Activated naive CD4-positive, alpha-beta T cell treated with anti-CD3 and anti-CD28 coated beads, Interleukin-2, amount 50 U/mL, for 24 hours (primary cell): ENCODE measurements at regions not wholly inside any gene's neighbourhood (a gene's known extent, or its start where the extent isn't known, plus 50 kb on each side); places are given as distances from the start of the nearest gene placed in this dataset.
"Not testable (repeated sequence)": the region's sequence is repeated elsewhere in the genome, so short reads cannot be mapped to it uniquely, and the experiment has no call there.

Source experiments
- H3K27ac Mint-ChIP-seq: one replicate; pipeline ENCODE4 v1.8.0; 2021; ENCODE audit warnings: mild to moderate bottlenecking, mixed read lengths
- H3K27me3 Mint-ChIP-seq: one replicate; pipeline ENCODE4 v1.8.0; 2021; ENCODE audit warnings: mixed read lengths
- H3K36me3 Mint-ChIP-seq: one replicate; pipeline ENCODE4 v1.8.0; 2021; ENCODE audit warnings: mixed read lengths
- H3K4me1 Mint-ChIP-seq: one replicate; pipeline ENCODE4 v1.8.0; 2021; ENCODE audit warnings: mixed read lengths
- H3K4me3 Mint-ChIP-seq: one replicate; pipeline ENCODE4 v1.8.0; 2021; ENCODE audit warnings: mild to moderate bottlenecking, mixed read lengths
- H3K9me3 Mint-ChIP-seq: one replicate; pipeline ENCODE4 v1.8.0; 2021; ENCODE audit warnings: mixed read lengths

DNA sequence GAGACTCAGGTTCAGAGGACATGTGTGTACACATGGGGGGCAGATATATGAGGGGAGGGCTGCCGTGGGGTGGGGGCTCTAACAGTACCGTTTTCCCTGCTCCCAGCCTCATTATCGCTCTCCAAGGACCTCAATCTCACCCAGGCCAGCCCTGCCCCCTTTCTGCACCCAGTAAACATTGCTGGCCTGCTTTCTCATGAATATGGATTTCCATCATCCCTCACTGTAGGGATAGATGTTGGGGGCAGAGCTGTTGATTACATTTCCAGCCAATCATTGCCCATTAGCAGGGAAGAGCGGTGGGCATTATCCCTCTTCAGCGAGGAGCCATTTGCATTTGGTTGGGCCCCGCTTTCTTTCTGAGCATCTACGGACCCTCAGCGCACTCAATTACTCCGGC lies 273.8 kb downstream of the RPS6KC1 start:
- Mint-ChIP-seq H3K9me3 (no peaks in the 10 kb centered on the region), H3K27ac (no peak overlapping the region), H3K36me3 (no peaks in the 10 kb centered on the region), H3K4me1 (no peaks in the 10 kb centered on the region), H3K27me3 (peaks cover 3% of the 10 kb centered on the region), H3K4me3 (no peak overlapping the region)

- no peaks in the 10 kb centered on the region for H3K9me3 Mint-ChIP-seq
- H3K27ac Mint-ChIP-seq, result no peak overlapping the region
- no peak overlapping the region for H3K4me3 Mint-ChIP-seq
- H3K27me3 Mint-ChIP-seq, result peaks cover 5% of the 10 kb centered on the region
- no peaks in the 10 kb centered on the region for H3K36me3 Mint-ChIP-seq
- H3K4me1 Mint-ChIP-seq, result no peaks in the 10 kb centered on the region
Observed at GRCh38 chr1:213325482-213325881, 274.4 kb downstream of the RPS6KC1 start.

GRCh38 chr1:213326281-213327016 lies 275.4 kb downstream of the RPS6KC1 start:
- no peak overlapping the region for H3K27ac Mint-ChIP-seq
- peaks cover 5% of the 10 kb centered on the region for H3K27me3 Mint-ChIP-seq
- no peaks in the 10 kb centered on the region for H3K4me1 Mint-ChIP-seq
- H3K9me3 Mint-ChIP-seq, result no peaks in the 10 kb centered on the region
- H3K4me3 Mint-ChIP-seq, result no peak overlapping the region
- H3K36me3 Mint-ChIP-seq, result no peaks in the 10 kb centered on the region

- no peaks in the 10 kb centered on the region for H3K4me1 Mint-ChIP-seq
- H3K27ac Mint-ChIP-seq, result no peak overlapping the region
- H3K9me3 Mint-ChIP-seq, result no peaks in the 10 kb centered on the region
- no peak overlapping the region for H3K4me3 Mint-ChIP-seq
- H3K27me3 Mint-ChIP-seq, result peaks cover 5% of the 10 kb centered on the region
- H3K36me3 Mint-ChIP-seq, result no peaks in the 10 kb centered on the region
Observed at GRCh38 chr1:213327017-213327667, 276.1 kb downstream of the RPS6KC1 start.

GRCh38 chr1:213329406-213330008 lies 278.5 kb downstream of the RPS6KC1 start:
- H3K4me3 Mint-ChIP-seq, result no peak overlapping the region
- no peaks in the 10 kb centered on the region for H3K9me3 Mint-ChIP-seq
- no peaks in the 10 kb centered on the region for H3K4me1 Mint-ChIP-seq
- H3K36me3 Mint-ChIP-seq, result no peaks in the 10 kb centered on the region
- peaks cover 3% of the 10 kb centered on the region for H3K27me3 Mint-ChIP-seq
- no peak overlapping the region for H3K27ac Mint-ChIP-seq

- Mint-ChIP-seq H3K9me3 (no peaks in the 10 kb centered on the region), H3K36me3 (no peaks in the 10 kb centered on the region), H3K27ac (no peak overlapping the region), H3K4me1 (no peaks in the 10 kb centered on the region), H3K4me3 (no peak overlapping the region), H3K27me3 (peaks cover 1% of the 10 kb centered on the region)
Observed at GRCh38 chr1:213330281-213330680, 279.2 kb downstream of the RPS6KC1 start.

DNA sequence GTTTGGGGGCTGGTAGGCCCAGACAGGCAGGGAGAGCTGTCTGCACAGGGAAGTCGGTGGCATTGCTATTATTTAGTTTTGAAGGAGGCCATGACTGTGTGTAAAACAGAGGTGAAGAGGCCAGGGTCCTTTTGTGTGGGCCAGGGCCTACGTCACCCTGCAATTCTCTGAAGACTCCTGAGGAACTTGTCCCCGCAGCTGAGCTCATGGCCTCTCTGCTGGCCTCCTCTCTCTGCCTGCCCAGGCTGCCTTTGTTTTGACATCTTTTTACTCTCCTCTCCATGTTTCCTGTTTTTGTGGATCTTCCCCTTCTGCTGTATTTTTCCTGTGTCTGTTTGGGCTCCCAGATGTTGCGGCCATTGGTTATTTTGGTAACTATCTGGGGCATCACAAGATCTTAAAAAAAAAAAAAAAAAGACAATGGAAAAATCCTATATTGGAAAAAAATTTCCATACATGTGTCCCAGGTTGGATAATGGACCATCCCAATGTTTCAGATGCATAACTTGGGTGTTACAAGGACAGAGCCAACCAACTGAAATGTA lies 280.7 kb downstream of the RPS6KC1 start:
- H3K4me1 Mint-ChIP-seq, result no peaks in the 10 kb centered on the region
- H3K36me3 Mint-ChIP-seq, result no peaks in the 10 kb centered on the region
- H3K27ac Mint-ChIP-seq, result no peak overlapping the region
- no peak overlapping the region for H3K4me3 Mint-ChIP-seq
- H3K27me3 Mint-ChIP-seq, result peaks cover 1% of the 10 kb centered on the region
- no peaks in the 10 kb centered on the region for H3K9me3 Mint-ChIP-seq

DNA sequence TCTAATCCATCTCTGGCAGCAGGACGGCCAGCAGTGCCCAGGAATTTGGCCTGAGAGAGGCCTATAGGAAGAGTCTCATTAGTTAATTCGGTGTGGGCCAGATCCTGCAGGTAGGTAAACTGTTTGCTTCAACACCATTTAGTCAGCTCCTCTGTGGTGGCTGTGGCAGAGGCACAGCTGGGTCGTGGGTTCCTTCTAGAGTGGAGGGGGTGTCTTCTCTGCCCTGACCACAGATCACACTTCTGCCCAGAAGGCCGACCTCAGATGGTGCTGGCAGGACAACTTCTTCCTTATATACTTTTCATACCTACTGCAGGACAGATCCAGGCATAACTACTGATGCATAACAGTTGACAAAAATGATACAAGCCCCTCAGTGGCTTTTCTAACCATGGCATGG lies 281.4 kb downstream of the RPS6KC1 start:
- H3K27ac Mint-ChIP-seq, result no peak overlapping the region
- no peak overlapping the region for H3K4me3 Mint-ChIP-seq
- H3K9me3 Mint-ChIP-seq, result no peaks in the 10 kb centered on the region
- no peaks in the 10 kb centered on the region for H3K36me3 Mint-ChIP-seq
- peaks cover 1% of the 10 kb centered on the region for H3K27me3 Mint-ChIP-seq
- no peaks in the 10 kb centered on the region for H3K4me1 Mint-ChIP-seq

DNA sequence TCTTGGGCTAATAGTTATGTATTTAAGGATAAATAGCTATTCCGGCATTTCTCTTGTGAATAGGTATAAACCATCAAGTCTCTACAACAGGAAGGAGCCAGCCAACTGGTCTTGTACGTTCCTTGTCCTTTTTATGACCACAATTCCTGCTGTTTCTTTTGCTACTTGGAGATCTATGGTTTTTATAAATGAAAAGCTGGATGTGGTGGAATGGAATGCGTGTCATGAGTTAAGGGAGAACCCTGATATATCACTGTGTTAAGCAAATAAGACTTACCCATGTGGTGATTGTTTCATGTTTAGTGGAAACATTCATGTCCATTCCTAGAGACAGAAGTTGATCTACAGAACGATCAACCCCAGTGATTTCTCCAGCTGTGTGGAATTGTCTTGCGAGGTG lies 282.1 kb downstream of the RPS6KC1 start:
- Mint-ChIP-seq H3K27ac (no peak overlapping the region), H3K9me3 (no peaks in the 10 kb centered on the region), H3K4me1 (no peaks in the 10 kb centered on the region), H3K27me3 (peaks cover 1% of the 10 kb centered on the region), H3K36me3 (no peaks in the 10 kb centered on the region), H3K4me3 (no peak overlapping the region)

DNA sequence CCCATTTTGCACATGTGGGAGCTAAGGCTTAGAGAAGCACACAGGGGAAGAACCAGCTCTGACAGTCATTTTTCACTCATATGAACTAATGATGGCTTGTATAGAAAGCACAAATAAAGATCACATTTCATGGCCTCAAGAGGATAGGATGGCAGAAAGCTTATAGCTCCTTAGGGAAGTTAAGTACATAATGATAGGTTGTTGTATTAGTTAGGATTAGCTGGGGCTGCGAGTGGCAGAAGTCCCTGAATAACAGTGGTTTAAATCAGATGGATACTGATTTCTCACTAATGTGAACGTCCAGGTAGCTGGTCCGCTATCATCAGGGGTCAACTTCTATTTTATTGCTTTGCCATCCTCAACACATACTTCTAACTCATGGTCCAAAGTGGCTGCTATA lies 284.0 kb downstream of the RPS6KC1 start:
- Mint-ChIP-seq H3K9me3 (no peaks in the 10 kb centered on the region), H3K4me1 (no peaks in the 10 kb centered on the region), H3K36me3 (no peaks in the 10 kb centered on the region), H3K27me3 (peaks cover under 1% of the 10 kb centered on the region), H3K4me3 (no peak overlapping the region), H3K27ac (no peak overlapping the region)

- H3K4me1 Mint-ChIP-seq, result no peaks in the 10 kb centered on the region
- H3K4me3 Mint-ChIP-seq, result no peak overlapping the region
Observed at GRCh38 chr1:213337025-213337678, 286.1 kb downstream of the RPS6KC1 start.

DNA sequence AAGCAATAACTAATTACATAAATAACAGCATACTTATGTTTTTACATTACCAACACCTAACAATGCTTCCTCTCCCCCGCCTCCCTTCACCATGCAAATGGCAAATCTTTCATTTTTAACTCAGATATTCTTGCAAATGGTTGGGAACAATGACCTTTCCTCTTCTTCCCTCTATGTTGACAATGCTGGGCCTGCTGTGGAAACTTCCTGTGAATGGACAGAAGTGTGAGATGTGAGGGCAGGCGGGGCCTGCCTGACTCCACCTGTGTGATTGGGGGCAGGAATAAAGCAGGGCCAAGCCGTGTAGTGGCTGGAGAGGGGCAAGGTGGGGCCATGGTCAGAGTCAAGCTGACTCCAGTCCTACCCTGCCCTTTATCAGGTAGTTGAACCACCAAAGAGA lies 289.6 kb downstream of the RPS6KC1 start:
- Mint-ChIP-seq H3K27me3 (peaks cover 6% of the 10 kb centered on the region), H3K4me1 (no peaks in the 10 kb centered on the region), H3K4me3 (no peak overlapping the region), H3K36me3 (no peaks in the 10 kb centered on the region), H3K27ac (no peak overlapping the region), H3K9me3 (peaks cover 5% of the 10 kb centered on the region)

More at GRCh38 chr1:213337025-213337678, 286.1 kb downstream of the RPS6KC1 start:
- no peaks in the 10 kb centered on the region for H3K36me3 Mint-ChIP-seq
- peaks cover 3% of the 10 kb centered on the region for H3K27me3 Mint-ChIP-seq
- H3K27ac Mint-ChIP-seq, result no peak overlapping the region
- H3K9me3 Mint-ChIP-seq, result no peaks in the 10 kb centered on the region

DNA sequence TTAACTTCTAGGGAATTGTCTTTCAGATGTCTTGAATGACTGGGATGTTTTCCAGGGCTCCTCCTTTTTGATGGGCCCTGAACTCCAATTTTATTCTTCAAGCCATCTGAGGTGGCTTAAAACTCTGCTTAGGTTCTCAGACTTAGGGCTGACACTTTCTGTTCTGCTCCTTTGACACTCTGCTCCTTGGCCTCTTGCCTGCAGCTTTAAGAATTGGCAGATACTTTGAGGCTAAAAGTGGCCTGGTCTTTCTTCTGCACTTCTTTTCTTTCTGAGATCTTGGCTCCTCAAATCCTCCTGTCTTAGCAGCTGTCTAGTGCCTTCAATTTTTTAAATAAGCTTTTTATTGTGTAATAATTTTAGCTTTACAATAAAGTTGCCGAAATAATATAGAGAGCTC lies 294.6 kb downstream of the RPS6KC1 start:
- no peak overlapping the region for H3K4me3 Mint-ChIP-seq
- peaks cover 20% of the 10 kb centered on the region for H3K27me3 Mint-ChIP-seq
- no peaks in the 10 kb centered on the region for H3K4me1 Mint-ChIP-seq
- peaks cover 5% of the 10 kb centered on the region for H3K9me3 Mint-ChIP-seq
- no peak overlapping the region for H3K27ac Mint-ChIP-seq
- H3K36me3 Mint-ChIP-seq, result no peaks in the 10 kb centered on the region

DNA sequence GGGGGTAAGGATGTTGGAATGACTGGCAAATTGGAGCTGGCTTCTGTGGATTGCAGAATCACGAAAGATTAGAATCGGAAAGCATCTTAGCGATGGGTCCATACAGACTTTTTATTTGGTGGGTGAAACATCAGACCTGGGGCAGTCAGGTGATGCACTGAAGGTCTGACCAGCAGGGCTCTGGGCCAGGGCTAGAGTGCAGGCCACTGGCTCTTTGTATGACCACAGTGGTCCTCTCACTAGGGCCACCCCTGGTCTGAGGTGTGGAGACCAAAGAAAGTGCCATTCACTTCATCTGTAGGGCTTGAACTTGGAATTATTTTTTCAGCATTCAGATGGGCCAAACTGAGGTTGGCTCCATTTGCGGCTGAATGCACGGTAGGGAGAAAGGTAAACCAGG lies 306.4 kb downstream of the RPS6KC1 start:
- H3K36me3 Mint-ChIP-seq, result no peaks in the 10 kb centered on the region
- no peak overlapping the region for H3K4me3 Mint-ChIP-seq
- no peaks in the 10 kb centered on the region for H3K9me3 Mint-ChIP-seq
- H3K4me1 Mint-ChIP-seq, result no peaks in the 10 kb centered on the region
- H3K27me3 Mint-ChIP-seq, result peaks cover 2% of the 10 kb centered on the region
- H3K27ac Mint-ChIP-seq, result no peak overlapping the region

DNA sequence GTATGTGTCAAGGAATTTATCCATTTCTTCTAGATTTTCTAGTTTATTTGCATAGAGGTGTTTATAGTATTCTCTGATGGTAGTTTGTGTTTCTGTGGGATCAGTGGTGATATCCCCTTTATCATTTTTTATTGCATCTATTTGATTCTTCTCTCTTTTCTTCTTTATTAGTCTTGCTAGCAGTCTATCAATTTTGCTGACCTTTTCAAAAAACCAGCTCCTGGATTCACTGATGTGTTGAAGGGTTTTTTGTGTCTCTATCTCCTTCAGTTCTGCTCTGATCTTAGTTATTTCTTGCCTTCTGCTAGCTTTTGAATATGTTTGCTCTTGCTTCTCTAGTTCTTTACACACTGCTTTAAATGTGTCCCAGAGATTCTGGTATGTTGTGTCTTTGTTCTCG lies 307.3 kb downstream of the RPS6KC1 start:
- H3K27me3 Mint-ChIP-seq, H3K36me3 Mint-ChIP-seq, H3K9me3 Mint-ChIP-seq, H3K4me1 Mint-ChIP-seq, H3K4me3 Mint-ChIP-seq, H3K27ac Mint-ChIP-seq: not testable (repeated sequence)

DNA sequence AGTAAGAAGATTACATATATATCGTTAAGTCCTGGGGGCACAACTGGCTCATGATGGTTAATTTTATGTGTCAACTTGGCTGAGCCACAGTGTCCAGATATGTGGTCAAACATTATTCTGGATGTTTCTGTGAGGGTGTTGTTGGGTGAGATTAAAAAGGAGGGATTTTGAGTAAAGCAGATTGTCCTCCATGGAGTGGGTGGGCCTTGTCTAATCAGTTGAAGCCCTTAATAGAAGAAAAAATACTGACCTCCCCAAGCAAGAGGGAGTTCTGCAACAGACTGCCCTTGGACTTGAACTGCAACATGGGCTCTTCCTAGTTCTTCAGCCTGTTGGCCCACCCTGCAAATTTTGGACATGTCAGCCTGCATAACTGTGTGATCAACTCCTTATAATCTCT lies 311.6 kb downstream of the RPS6KC1 start:
- no peak overlapping the region for H3K27ac Mint-ChIP-seq
- no peaks in the 10 kb centered on the region for H3K36me3 Mint-ChIP-seq
- no peaks in the 10 kb centered on the region for H3K4me1 Mint-ChIP-seq
- no peak overlapping the region for H3K4me3 Mint-ChIP-seq
- peaks cover 6% of the 10 kb centered on the region for H3K9me3 Mint-ChIP-seq
- H3K27me3 Mint-ChIP-seq, result peaks cover 7% of the 10 kb centered on the region
